Neural cell (in vitro differentiated cells): ENCODE measurements at regions not wholly inside any gene's neighbourhood (a gene's known extent, or its start where the extent isn't known, plus 50 kb on each side); places are given as distances from the start of the nearest gene placed in this dataset.

Experiments used
- H2AFZ ChIP-seq: fragments of 200-600, 300-800 bp; sonication (generic), shearing (Covaris generic); 2 replicates; pipeline ENCODE4 v1.6.0; 2014; ENCODE audit warnings: low read depth, mild to moderate bottlenecking, antibody characterized with exemption, low read length, moderate library complexity
- H3F3A ChIP-seq: fragments of 200-600 bp; shearing (Covaris generic); 2 replicates; pipeline ENCODE4 v1.6.1; 2016; ENCODE audit warnings: mild to moderate bottlenecking, moderate library complexity, mixed read lengths, antibody characterized with exemption, low read length; ENCODE audit not compliant: insufficient read depth, poor library complexity, severe bottlenecking
- H3K27ac ChIP-seq: fragments of 200-600, 300-800 bp; sonication (generic), shearing (Covaris generic); 2 replicates; pipeline ENCODE4 v1.5.1; 2014; ENCODE audit warnings: mild to moderate bottlenecking, low read length, moderate library complexity
- H3K27me3 ChIP-seq: fragments of 300-800, 200-600 bp; sonication (generic), shearing (Covaris generic); 2 replicates; pipeline ENCODE4 v1.6.0; 2014; ENCODE audit warnings: mild to moderate bottlenecking, low read depth, low read length, moderate library complexity; ENCODE audit not compliant: insufficient read depth
- H3K36me3 ChIP-seq: fragments of 300-800, 200-600 bp; sonication (generic), shearing (Covaris generic); 2 replicates; pipeline ENCODE4 v1.5.1; 2014; ENCODE audit warnings: mild to moderate bottlenecking, antibody characterized with exemption, low read length, moderate library complexity; ENCODE audit not compliant: insufficient read depth
- H3K4me2 ChIP-seq: fragments of 300-800, 200-600 bp; sonication (generic), shearing (Covaris generic); 2 replicates; pipeline ENCODE4 v1.6.0; 2014; ENCODE audit warnings: mild to moderate bottlenecking, low read length
- H3K4me3 ChIP-seq: fragments of 300-800, 200-600 bp; sonication (generic), shearing (Covaris generic); 2 replicates; pipeline ENCODE4 v1.5.1; 2014; ENCODE audit warnings: mild to moderate bottlenecking, low read length, moderate library complexity
- H3K79me2 ChIP-seq: fragments of 200-600 bp; shearing (Covaris generic); replicated peaks from 2 replicates; pipeline ENCODE4 v1.6.0; 2014; ENCODE audit warnings: mild to moderate bottlenecking, low read length, moderate library complexity; ENCODE audit not compliant: insufficient read depth
- H3K9ac ChIP-seq: fragments of 300-800, 200-600 bp; sonication (generic), shearing (Covaris generic); 2 replicates; pipeline ENCODE4 v1.6.1; 2016; ENCODE audit warnings: mild to moderate bottlenecking, low read length, mixed read lengths
- H3K9me2 ChIP-seq: fragments of 200-600 bp; shearing (Covaris generic); 2 replicates; pipeline ENCODE4 v1.6.1; 2016; ENCODE audit warnings: mild to moderate bottlenecking, low read length, mixed read lengths; ENCODE audit not compliant: insufficient read depth
- H3K9me3 ChIP-seq: fragments of 200-600, 300-800 bp; sonication (generic), shearing (Covaris generic); 2 replicates; pipeline ENCODE4 v1.6.1; 2016; ENCODE audit warnings: mild to moderate bottlenecking, mixed run types, low read length, moderate library complexity, mixed read lengths
- H4K20me1 ChIP-seq: fragments of 200-600 bp; shearing (Covaris generic); 2 replicates; pipeline ENCODE4 v1.6.1; 2016; ENCODE audit warnings: mild to moderate bottlenecking, mixed run types; ENCODE audit not compliant: insufficient read depth
- EP300 ChIP-seq: fragments of 450-650 bp; conservative IDR thresholded peaks from 2 replicates; pipeline ENCODE4 v1.6.1; 2014; ENCODE audit warnings: antibody characterized with exemption, mild to moderate bottlenecking, moderate library complexity; ENCODE audit not compliant: poor library complexity, severe bottlenecking
- EZH2 ChIP-seq: fragments of 200-600, 300-800 bp; shearing (Covaris generic), sonication (generic); IDR thresholded peaks from 2 replicates; pipeline ENCODE4 v1.6.1; 2014; ENCODE audit warnings: antibody characterized with exemption, low read length, borderline replicate concordance, mild to moderate bottlenecking; ENCODE audit not compliant: insufficient read depth, poor library complexity, severe bottlenecking
- MXI1 ChIP-seq: fragments of 450-650 bp; conservative IDR thresholded peaks from 2 replicates; pipeline ENCODE4 v1.6.1; 2014; ENCODE audit warnings: antibody characterized with exemption, mild to moderate bottlenecking; ENCODE audit not compliant: poor library complexity, severe bottlenecking
- POLR2AphosphoS5 ChIP-seq: IDR thresholded peaks from 2 replicates; pipeline ENCODE4 v1.6.1; 2012
- RAD21 ChIP-seq: fragments of 450-650 bp; conservative IDR thresholded peaks from 2 replicates; pipeline ENCODE4 v1.6.1; 2014; ENCODE audit warnings: antibody characterized with exemption, mild to moderate bottlenecking, moderate library complexity
- SMC3 ChIP-seq: fragments of 450-650 bp; conservative IDR thresholded peaks from 2 replicates; pipeline ENCODE4 v1.6.1; 2014; ENCODE audit warnings: antibody characterized with exemption, mild to moderate bottlenecking, moderate library complexity; ENCODE audit not compliant: poor library complexity
- TAF1 ChIP-seq: IDR thresholded peaks from 2 replicates; pipeline ENCODE4 v1.6.1; 2012; ENCODE audit warnings: low read depth
- TF ChIP-seq, protein P1 (sequence below): IDR thresholded peaks from 2 replicates; pipeline ENCODE4 v1.6.1; 2012; ENCODE audit warnings: borderline replicate concordance
- TF ChIP-seq, protein P2 (sequence below): fragments of 450-650 bp; IDR thresholded peaks from 2 replicates; pipeline ENCODE4 v1.5.1; 2014; ENCODE audit warnings: antibody characterized with exemption, mild to moderate bottlenecking, moderate library complexity; ENCODE audit not compliant: poor library complexity, severe bottlenecking

DNA sequence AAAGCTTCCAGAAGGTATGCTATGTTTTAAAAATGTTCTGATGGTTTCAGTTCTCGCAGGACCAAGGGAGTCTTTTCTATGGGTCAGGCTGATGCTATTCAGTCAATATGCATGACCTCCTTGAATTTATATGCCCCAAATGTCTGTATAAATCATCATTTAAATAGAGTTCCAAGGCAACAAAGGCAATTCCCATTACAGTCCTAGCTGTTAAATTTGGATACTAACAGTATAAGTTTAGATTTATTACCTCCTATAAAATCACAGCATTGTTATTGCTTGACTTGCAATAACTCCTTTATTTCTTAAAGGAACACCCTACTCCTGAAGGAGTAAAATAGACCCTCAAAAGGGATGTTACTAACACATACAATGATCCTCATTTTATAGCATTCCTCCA lies 387.7 kb upstream of the CHD1 start:
- no peaks in the 10 kb centered on the region for H4K20me1 ChIP-seq
- H3K27me3 ChIP-seq, result no peaks in the 10 kb centered on the region
- no peaks in the 10 kb centered on the region for H3F3A ChIP-seq
- no peak for TF ChIP-seq SMC3
- no peak for TF ChIP-seq EP300
- no peak for TF ChIP-seq MXI1
- TF ChIP-seq RAD21, result no peak
- TF ChIP-seq, protein P1, sequence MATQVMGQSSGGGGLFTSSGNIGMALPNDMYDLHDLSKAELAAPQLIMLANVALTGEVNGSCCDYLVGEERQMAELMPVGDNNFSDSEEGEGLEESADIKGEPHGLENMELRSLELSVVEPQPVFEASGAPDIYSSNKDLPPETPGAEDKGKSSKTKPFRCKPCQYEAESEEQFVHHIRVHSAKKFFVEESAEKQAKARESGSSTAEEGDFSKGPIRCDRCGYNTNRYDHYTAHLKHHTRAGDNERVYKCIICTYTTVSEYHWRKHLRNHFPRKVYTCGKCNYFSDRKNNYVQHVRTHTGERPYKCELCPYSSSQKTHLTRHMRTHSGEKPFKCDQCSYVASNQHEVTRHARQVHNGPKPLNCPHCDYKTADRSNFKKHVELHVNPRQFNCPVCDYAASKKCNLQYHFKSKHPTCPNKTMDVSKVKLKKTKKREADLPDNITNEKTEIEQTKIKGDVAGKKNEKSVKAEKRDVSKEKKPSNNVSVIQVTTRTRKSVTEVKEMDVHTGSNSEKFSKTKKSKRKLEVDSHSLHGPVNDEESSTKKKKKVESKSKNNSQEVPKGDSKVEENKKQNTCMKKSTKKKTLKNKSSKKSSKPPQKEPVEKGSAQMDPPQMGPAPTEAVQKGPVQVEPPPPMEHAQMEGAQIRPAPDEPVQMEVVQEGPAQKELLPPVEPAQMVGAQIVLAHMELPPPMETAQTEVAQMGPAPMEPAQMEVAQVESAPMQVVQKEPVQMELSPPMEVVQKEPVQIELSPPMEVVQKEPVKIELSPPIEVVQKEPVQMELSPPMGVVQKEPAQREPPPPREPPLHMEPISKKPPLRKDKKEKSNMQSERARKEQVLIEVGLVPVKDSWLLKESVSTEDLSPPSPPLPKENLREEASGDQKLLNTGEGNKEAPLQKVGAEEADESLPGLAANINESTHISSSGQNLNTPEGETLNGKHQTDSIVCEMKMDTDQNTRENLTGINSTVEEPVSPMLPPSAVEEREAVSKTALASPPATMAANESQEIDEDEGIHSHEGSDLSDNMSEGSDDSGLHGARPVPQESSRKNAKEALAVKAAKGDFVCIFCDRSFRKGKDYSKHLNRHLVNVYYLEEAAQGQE, result no peak
- no peak for TF ChIP-seq TAF1
- TF ChIP-seq, protein P2, sequence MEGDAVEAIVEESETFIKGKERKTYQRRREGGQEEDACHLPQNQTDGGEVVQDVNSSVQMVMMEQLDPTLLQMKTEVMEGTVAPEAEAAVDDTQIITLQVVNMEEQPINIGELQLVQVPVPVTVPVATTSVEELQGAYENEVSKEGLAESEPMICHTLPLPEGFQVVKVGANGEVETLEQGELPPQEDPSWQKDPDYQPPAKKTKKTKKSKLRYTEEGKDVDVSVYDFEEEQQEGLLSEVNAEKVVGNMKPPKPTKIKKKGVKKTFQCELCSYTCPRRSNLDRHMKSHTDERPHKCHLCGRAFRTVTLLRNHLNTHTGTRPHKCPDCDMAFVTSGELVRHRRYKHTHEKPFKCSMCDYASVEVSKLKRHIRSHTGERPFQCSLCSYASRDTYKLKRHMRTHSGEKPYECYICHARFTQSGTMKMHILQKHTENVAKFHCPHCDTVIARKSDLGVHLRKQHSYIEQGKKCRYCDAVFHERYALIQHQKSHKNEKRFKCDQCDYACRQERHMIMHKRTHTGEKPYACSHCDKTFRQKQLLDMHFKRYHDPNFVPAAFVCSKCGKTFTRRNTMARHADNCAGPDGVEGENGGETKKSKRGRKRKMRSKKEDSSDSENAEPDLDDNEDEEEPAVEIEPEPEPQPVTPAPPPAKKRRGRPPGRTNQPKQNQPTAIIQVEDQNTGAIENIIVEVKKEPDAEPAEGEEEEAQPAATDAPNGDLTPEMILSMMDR, result no peak
- no peak for TF ChIP-seq EZH2
- no peak for TF ChIP-seq POLR2AphosphoS5
- no peaks in the 10 kb centered on the region for H3K9me2 ChIP-seq
- no peak overlapping the region for H3K4me3 ChIP-seq
- no peak overlapping the region for H3K27ac ChIP-seq
- H2AFZ ChIP-seq, result no peak overlapping the region
- no peaks in the 10 kb centered on the region for H3K9me3 ChIP-seq
- H3K79me2 ChIP-seq, result no peaks in the 10 kb centered on the region
- H3K36me3 ChIP-seq, result no peaks in the 10 kb centered on the region
- no peak overlapping the region for H3K4me2 ChIP-seq
- H3K9ac ChIP-seq, result no peak overlapping the region

DNA sequence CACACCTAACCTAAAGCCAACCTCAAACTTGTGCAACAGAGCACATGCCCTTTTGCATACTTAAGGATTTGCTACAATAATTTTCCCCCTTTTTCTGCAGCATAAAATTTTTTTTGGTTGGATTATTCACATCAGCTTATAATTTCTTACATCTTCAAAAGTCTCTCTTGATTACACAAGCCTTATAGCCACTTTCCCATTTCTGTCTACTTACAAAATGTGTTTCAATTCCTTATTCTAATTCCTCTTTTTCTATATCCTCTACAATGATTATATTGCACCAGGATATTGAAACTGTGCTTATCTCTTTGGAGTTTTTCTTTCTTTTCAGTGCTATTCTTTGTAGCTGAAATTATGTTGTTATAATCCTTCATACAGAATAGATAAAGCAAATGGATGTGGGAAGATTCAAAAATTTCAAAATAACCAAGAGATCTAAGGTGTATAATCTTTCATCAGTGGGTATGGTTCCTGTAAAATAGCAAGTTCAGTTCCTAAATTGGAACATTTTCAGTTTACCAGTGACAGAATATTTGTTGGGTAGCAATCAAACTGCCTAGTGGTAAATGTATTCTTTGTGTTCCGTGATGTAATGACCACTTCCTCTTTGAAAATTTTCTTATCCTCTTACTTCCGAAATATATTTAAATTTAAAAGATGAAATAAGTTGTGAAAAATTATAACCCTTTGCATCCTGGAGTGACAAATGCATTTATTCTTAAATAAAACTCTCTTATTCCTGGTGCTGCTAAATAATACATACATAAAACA lies 386.8 kb upstream of the CHD1 start:
- Histone ChIP-seq H3K9me2 (no peaks in the 10 kb centered on the region), H3K27ac (no peak overlapping the region), H4K20me1 (no peaks in the 10 kb centered on the region), H3K4me3 (no peak overlapping the region), H3K9me3 (no peaks in the 10 kb centered on the region), H3K9ac (no peak overlapping the region), H3K36me3 (no peaks in the 10 kb centered on the region), H3K4me2 (no peak overlapping the region), H2AFZ (no peak overlapping the region), H3K27me3 (no peaks in the 10 kb centered on the region), H3F3A (no peaks in the 10 kb centered on the region), H3K79me2 (no peaks in the 10 kb centered on the region)
- TF ChIP-seq, protein P1, result no peak
- no peak for TF ChIP-seq EZH2
- no peak for TF ChIP-seq POLR2AphosphoS5
- TF ChIP-seq TAF1, result no peak
- no peak for TF ChIP-seq SMC3
- TF ChIP-seq MXI1, result no peak
- TF ChIP-seq, protein P2, result no peak
- no peak for TF ChIP-seq RAD21
- no peak for TF ChIP-seq EP300
